Naive thymus-derived CD4-positive, alpha-beta T cell (primary cell): ENCODE measurements at regions not wholly inside any gene's neighbourhood (a gene's known extent, or its start where the extent isn't known, plus 50 kb on each side); places are given as distances from the start of the nearest gene placed in this dataset.

Experiments
- ATAC-seq: fragments of 150-1000 bp; cut with Tn5 transposase; 2 replicates; pipeline ENCODE4 v1.10.0; 2021; ENCODE audit warnings: mild to moderate bottlenecking, moderate library complexity
- CTCF ChIA-PET: fragments of 350-600 bp; sonication (Branson Sonifier 250); formaldehyde crosslinking; loops from one replicate; lab custom pipeline; 2021; ENCODE audit warnings: antibody characterized with exemption; lab: Charles Lee
- POLR2A ChIA-PET: fragments of 350-600 bp; sonication (Branson Sonifier 250); formaldehyde crosslinking; loops from one replicate; lab custom pipeline; 2021; ENCODE audit warnings: antibody characterized with exemption, inconsistent platforms; lab: Charles Lee
- DNase-seq, 9 donors: peaks; one replicate each; pipeline versions ENCODE4 v3.0.0 to v3.0.0-alpha.2; 2020 to 2022; ENCODE audit warnings: mixed read lengths in 1 of 9
- H3K27ac ChIP-seq: one replicate; pipeline ENCODE4 v1.7.0; 2013; ENCODE audit warnings: mild to moderate bottlenecking, low read depth, low read length, moderate library complexity
- H3K27me3 ChIP-seq, 2 donors: one replicate each; pipeline ENCODE4 v1.7.0; 2013; ENCODE audit warnings: low read length in 2 of 2, mild to moderate bottlenecking in 2 of 2, moderate library complexity in 2 of 2; ENCODE audit not compliant: control insufficient read depth in 2 of 2, insufficient read depth in 2 of 2
- H3K36me3 ChIP-seq, 3 experiments: 1 replicate in 2 of 3; 2 replicates in 1 of 3; pipeline ENCODE4 v1.7.0; 2013; ENCODE audit warnings: low read length in 3 of 3, mild to moderate bottlenecking in 3 of 3, moderate library complexity in 1 of 3; ENCODE audit not compliant: insufficient read depth in 3 of 3, control insufficient read depth in 2 of 3
- H3K4me1 ChIP-seq, 2 donors: one replicate each; pipeline ENCODE4 v1.7.0; 2013; ENCODE audit warnings: low read length in 2 of 2, mild to moderate bottlenecking in 2 of 2, moderate library complexity in 1 of 2; ENCODE audit not compliant: control insufficient read depth in 2 of 2, insufficient read depth in 2 of 2
- H3K4me3 ChIP-seq: 2 replicates; pipeline ENCODE4 v1.7.0; 2013; ENCODE audit warnings: mild to moderate bottlenecking, low read length
- H3K9me3 ChIP-seq, 3 experiments: 1 replicate in 2 of 3; 2 replicates in 1 of 3; pipeline ENCODE4 v1.7.0; 2013; ENCODE audit warnings: low read length in 3 of 3; ENCODE audit not compliant: control insufficient read depth in 2 of 3
- H3K27ac Mint-ChIP-seq, 9 donors: one replicate each; pipeline ENCODE4 v1.8.0; 2020 to 2022; ENCODE audit warnings: mixed read lengths in 9 of 9, mild to moderate bottlenecking in 8 of 9, moderate library complexity in 5 of 9, inconsistent platforms in 2 of 9
- H3K27me3 Mint-ChIP-seq, 5 donors: one replicate each; pipeline ENCODE4 v1.8.0; 2021 to 2022; ENCODE audit warnings: mixed read lengths in 5 of 5, mild to moderate bottlenecking in 1 of 5
- H3K36me3 Mint-ChIP-seq, 5 donors: one replicate each; pipeline ENCODE4 v1.8.0; 2020 to 2022; ENCODE audit warnings: mixed read lengths in 5 of 5, mild to moderate bottlenecking in 3 of 5, inconsistent platforms in 1 of 5
- H3K4me1 Mint-ChIP-seq, 7 donors: one replicate each; pipeline ENCODE4 v1.8.0; 2020 to 2022; ENCODE audit warnings: mixed read lengths in 7 of 7, mild to moderate bottlenecking in 3 of 7, inconsistent platforms in 1 of 7
- H3K4me3 Mint-ChIP-seq, 10 donors: one replicate each; pipeline ENCODE4 v1.8.0; 2020 to 2022; ENCODE audit warnings: mild to moderate bottlenecking in 10 of 10, mixed read lengths in 10 of 10, moderate library complexity in 6 of 10, inconsistent platforms in 2 of 10
- H3K9me3 Mint-ChIP-seq, 11 donors: one replicate each; pipeline ENCODE4 v1.8.0; 2020 to 2022; ENCODE audit warnings: mixed read lengths in 11 of 11, mild to moderate bottlenecking in 4 of 11, inconsistent platforms in 1 of 11, moderate library complexity in 1 of 11
- intact Hi-C, 2 donors: fragments of 100-400 bp; cut with micrococcal nuclease; formaldehyde crosslinking; loops; one replicate each; pipeline ENCODE4 v1.15.1; 2023

DNA sequence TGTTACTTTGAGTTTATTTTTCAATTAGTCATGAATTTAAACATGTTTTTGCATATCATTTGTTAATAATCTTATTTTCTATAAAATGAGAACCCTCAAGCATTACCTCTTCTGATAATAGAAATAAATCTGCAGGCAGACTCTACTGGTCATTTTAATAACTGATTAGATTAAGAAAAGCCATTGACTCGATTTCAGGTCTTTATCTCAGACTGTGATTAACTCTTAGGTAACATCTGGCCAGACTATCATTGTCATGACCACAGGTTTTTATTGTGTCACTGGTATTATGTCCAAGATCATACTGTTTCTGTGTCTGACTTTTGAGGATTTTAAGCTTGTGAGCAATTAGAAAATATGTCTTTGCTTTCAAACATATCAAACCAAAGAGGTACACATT, 83.6 kb upstream of the SLC13A1 start:
- CTCF ChIA-PET, result no interaction called here
- no peak overlapping the region for H3K4me3 ChIP-seq
- H3K36me3 ChIP-seq, result no peaks in the 10 kb centered on the region
- Mint-ChIP-seq H3K9me3 (peaks cover 0 to 5% (median 0%) of the 10 kb centered on the region in 11 donors), H3K4me3 (no peak overlapping the region), H3K4me1 (no peaks in the 10 kb centered on the region), H3K27me3 (no peaks in the 10 kb centered on the region), H3K36me3 (no peaks in the 10 kb centered on the region), H3K27ac (no peak overlapping the region)
- H3K27ac ChIP-seq, result no peak overlapping the region
- intact Hi-C loops, result no loop called here
- no peaks in the 10 kb centered on the region for H3K27me3 ChIP-seq
- H3K9me3 ChIP-seq, result no peaks in the 10 kb centered on the region
- POLR2A ChIA-PET, result no interaction called here
- no peaks in the 10 kb centered on the region for H3K4me1 ChIP-seq
- DNase-seq (no peak), ATAC-seq (no peak)

DNA sequence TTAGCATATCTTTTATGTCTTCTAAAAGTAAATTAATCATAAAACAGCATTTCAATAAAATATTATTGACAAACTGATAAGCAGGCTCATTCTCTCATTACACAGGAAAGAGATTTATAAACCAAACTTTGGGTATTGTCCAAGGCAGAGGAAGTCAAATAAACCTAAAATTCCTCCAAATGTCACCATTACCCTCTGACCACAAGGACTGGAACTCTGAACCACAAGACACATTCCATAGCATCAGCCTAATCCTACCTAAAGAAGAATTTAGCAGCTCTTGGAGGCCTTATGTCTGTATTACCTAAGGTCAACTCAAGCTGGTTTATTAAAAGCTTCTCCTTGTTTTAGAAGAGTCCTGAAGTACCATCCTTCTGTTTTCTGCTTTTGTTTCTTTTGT, 82.4 kb upstream of the SLC13A1 start:
- POLR2A ChIA-PET, result no interaction called here
- no peak for ATAC-seq
- peaks cover 0 to 6% (median 0%) of the 10 kb centered on the region in 11 donors for H3K9me3 Mint-ChIP-seq
- Histone ChIP-seq H3K27ac (no peak overlapping the region), H3K4me3 (no peak overlapping the region), H3K4me1 (no peaks in the 10 kb centered on the region), H3K27me3 (no peaks in the 10 kb centered on the region), H3K36me3 (no peaks in the 10 kb centered on the region), H3K9me3 (no peaks in the 10 kb centered on the region)
- no peaks in the 10 kb centered on the region for H3K4me1 Mint-ChIP-seq
- intact Hi-C loops, result no loop called here
- no peak overlapping the region for H3K27ac Mint-ChIP-seq
- CTCF ChIA-PET, result no interaction called here
- no peaks in the 10 kb centered on the region for H3K36me3 Mint-ChIP-seq
- DNase-seq, result no peak
- no peak overlapping the region for H3K4me3 Mint-ChIP-seq
- H3K27me3 Mint-ChIP-seq, result no peaks in the 10 kb centered on the region

- H3K27me3 Mint-ChIP-seq, result no peaks in the 10 kb centered on the region
- no peaks in the 10 kb centered on the region for H3K4me1 Mint-ChIP-seq
- ChIA-PET POLR2A (no interaction called here), CTCF (no interaction called here)
- H3K4me3 ChIP-seq, result no peak overlapping the region
- peaks cover 0 to 6% (median 0%) of the 10 kb centered on the region in 11 donors for H3K9me3 Mint-ChIP-seq
- DNase-seq (no peak), ATAC-seq (no peak)
- H3K4me3 Mint-ChIP-seq, result no peak overlapping the region
- H3K27ac ChIP-seq, result no peak overlapping the region
- H3K27ac Mint-ChIP-seq, result no peak overlapping the region
- no peaks in the 10 kb centered on the region for H3K4me1 ChIP-seq
- H3K36me3 ChIP-seq, result no peaks in the 10 kb centered on the region
- no peaks in the 10 kb centered on the region for H3K27me3 ChIP-seq
- intact Hi-C loops, result no loop called here
- H3K36me3 Mint-ChIP-seq, result no peaks in the 10 kb centered on the region
- H3K9me3 ChIP-seq, result no peaks in the 10 kb centered on the region
Observed at GRCh38 chr7:123279949-123280348, 80.2 kb upstream of the SLC13A1 start.

DNA sequence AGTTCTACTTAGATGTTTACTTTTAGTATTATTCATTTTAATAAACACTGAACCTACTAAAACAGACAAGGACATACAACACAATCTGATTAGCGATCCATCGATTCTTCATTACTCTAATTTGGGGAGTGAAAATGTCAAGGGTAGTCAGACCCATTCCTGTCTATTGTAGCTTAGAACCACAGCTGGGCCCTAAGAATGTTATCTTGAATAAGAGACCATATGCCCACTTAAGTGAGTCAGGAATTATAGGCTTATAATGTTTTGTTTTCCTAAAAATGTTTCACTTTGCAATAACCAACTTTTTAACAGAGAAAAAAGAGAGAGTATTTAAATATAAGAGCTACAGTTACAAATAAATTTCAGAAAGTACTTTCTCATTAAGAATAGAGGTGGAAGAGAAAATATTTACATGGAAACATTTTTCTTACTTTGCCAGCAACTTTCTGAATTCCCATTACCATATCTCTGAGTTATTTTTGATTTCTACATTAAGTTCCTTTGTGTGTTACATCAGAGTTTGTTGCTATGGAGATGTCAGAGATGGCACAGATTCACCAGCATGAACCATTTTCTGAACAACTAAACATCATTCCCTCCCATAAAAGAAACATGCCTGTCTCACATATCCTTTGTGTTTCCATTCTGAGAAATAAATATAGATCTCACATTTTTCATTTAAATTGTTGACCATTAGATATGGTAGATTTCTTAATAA, 75.4 kb upstream of the SLC13A1 start:
- Histone ChIP-seq H3K4me1 (no peaks in the 10 kb centered on the region), H3K4me3 (no peak overlapping the region), H3K27me3 (no peaks in the 10 kb centered on the region), H3K9me3 (no peaks in the 10 kb centered on the region), H3K27ac (no peak overlapping the region), H3K36me3 (no peaks in the 10 kb centered on the region)
- H3K9me3 Mint-ChIP-seq, result peaks cover 0 to 12% (median 1%) of the 10 kb centered on the region in 11 donors
- POLR2A ChIA-PET, result no interaction called here
- CTCF ChIA-PET, result no interaction called here
- ATAC-seq (no peak), DNase-seq (no peak)
- intact Hi-C loops, result no loop called here
- H3K27me3 Mint-ChIP-seq, result no peaks in the 10 kb centered on the region
- no peaks in the 10 kb centered on the region for H3K4me1 Mint-ChIP-seq
- H3K27ac Mint-ChIP-seq, result no peak overlapping the region
- H3K4me3 Mint-ChIP-seq, result no peak overlapping the region
- no peaks in the 10 kb centered on the region for H3K36me3 Mint-ChIP-seq

DNA sequence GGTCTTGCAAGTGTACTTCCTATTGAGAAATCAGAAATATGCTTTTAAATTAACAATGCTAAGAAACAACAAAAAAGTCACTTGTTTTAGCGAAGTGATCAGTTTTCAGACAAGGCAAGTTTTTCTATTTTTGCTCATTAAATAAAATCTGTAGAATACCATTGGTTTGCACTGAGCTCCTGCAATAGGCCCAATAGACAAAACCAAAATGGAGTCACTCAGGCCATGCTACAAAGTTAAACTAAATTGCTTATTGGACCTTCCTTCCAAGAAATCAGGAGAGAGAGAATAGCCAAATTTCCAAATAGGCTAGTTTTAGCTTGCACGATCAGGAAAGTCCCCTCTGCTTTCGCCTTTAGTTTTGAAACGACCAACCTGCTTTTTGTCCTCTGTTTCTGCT, 73.4 kb upstream of the SLC13A1 start:
- ChIA-PET CTCF (no interaction called here), POLR2A (no interaction called here)
- H3K4me3 Mint-ChIP-seq, result no peak overlapping the region
- Histone ChIP-seq H3K4me1 (no peaks in the 10 kb centered on the region), H3K27me3 (no peaks in the 10 kb centered on the region), H3K36me3 (no peaks in the 10 kb centered on the region), H3K9me3 (no peaks in the 10 kb centered on the region), H3K27ac (no peak overlapping the region), H3K4me3 (no peak overlapping the region)
- intact Hi-C loops, result no loop called here
- H3K27me3 Mint-ChIP-seq, result no peaks in the 10 kb centered on the region
- ATAC-seq (no peak), DNase-seq (no peak)
- H3K27ac Mint-ChIP-seq, result no peak overlapping the region
- H3K4me1 Mint-ChIP-seq, result no peaks in the 10 kb centered on the region
- no peaks in the 10 kb centered on the region for H3K36me3 Mint-ChIP-seq
- peaks cover 0 to 10% (median 1%) of the 10 kb centered on the region in 11 donors for H3K9me3 Mint-ChIP-seq

GRCh38 chr7:123271856-123272255, 72.1 kb upstream of the SLC13A1 start:
- Histone ChIP-seq H3K27ac (no peak overlapping the region), H3K36me3 (no peaks in the 10 kb centered on the region), H3K27me3 (no peaks in the 10 kb centered on the region), H3K4me1 (no peaks in the 10 kb centered on the region), H3K4me3 (no peak overlapping the region), H3K9me3 (no peaks in the 10 kb centered on the region)
- CTCF ChIA-PET, result no interaction called here
- POLR2A ChIA-PET, result no interaction called here
- Mint-ChIP-seq H3K4me3 (no peak overlapping the region), H3K36me3 (no peaks in the 10 kb centered on the region), H3K9me3 (peaks cover 0 to 10% (median 0%) of the 10 kb centered on the region in 11 donors), H3K27me3 (no peaks in the 10 kb centered on the region), H3K27ac (no peak overlapping the region), H3K4me1 (no peaks in the 10 kb centered on the region)
- no peak for ATAC-seq
- no peak for DNase-seq
- intact Hi-C loops, result no loop called here

GRCh38 chr7:123271231-123271630, 71.5 kb upstream of the SLC13A1 start:
- Histone ChIP-seq H3K4me1 (no peaks in the 10 kb centered on the region), H3K4me3 (no peak overlapping the region), H3K9me3 (no peaks in the 10 kb centered on the region), H3K27ac (no peak overlapping the region), H3K36me3 (no peaks in the 10 kb centered on the region), H3K27me3 (no peaks in the 10 kb centered on the region)
- H3K9me3 Mint-ChIP-seq, result peaks cover 0 to 10% (median 0%) of the 10 kb centered on the region in 11 donors
- ChIA-PET CTCF (no interaction called here), POLR2A (no interaction called here)
- ATAC-seq (no peak), DNase-seq (no peak)
- H3K27me3 Mint-ChIP-seq, result no peaks in the 10 kb centered on the region
- H3K27ac Mint-ChIP-seq, result no peak overlapping the region
- H3K4me1 Mint-ChIP-seq, result no peaks in the 10 kb centered on the region
- H3K36me3 Mint-ChIP-seq, result no peaks in the 10 kb centered on the region
- intact Hi-C loops, result no loop called here
- no peak overlapping the region for H3K4me3 Mint-ChIP-seq
